Gastroesophageal sphincter (tissue), 3 donors: ENCODE measurements at regions not wholly inside any gene's neighbourhood (a gene's known extent, or its start where the extent isn't known, plus 50 kb on each side); places are given as distances from the start of the nearest gene placed in this dataset.

Experiments used
- CTCF ChIP-seq, 4 experiments: fragments of 200-600 bp in 2 of 4; fragments of 450-650 bp in 2 of 4; sonication (generic) in 1 of 4; IDR thresholded peaks; one replicate each; pipeline ENCODE4 v1.5.1; 2017 to 2019; ENCODE audit warnings: antibody characterized with exemption in 4 of 4, mild to moderate bottlenecking in 2 of 4, moderate library complexity in 2 of 4
- EP300 ChIP-seq: sonication (generic); formaldehyde crosslinking; IDR thresholded peaks from one replicate; pipeline ENCODE4 v1.6.1; 2017; ENCODE audit warnings: antibody characterized with exemption, mild to moderate bottlenecking
- POLR2A ChIP-seq, 2 donors: fragments of 450-650 bp; IDR thresholded peaks; one replicate each; pipeline ENCODE4 v1.6.1; 2017; ENCODE audit warnings: antibody characterized with exemption in 2 of 2, mild to moderate bottlenecking in 2 of 2, moderate library complexity in 1 of 2
- POLR2AphosphoS5 ChIP-seq: sonication (generic); formaldehyde crosslinking; IDR thresholded peaks from one replicate; pipeline ENCODE4 v1.6.1; 2017; ENCODE audit warnings: antibody characterized with exemption

- TF ChIP-seq CTCF (IDR thresholded peaks at IDR 0.05) (no peak), POLR2AphosphoS5 (no peak), EP300 (no peak), POLR2A (IDR thresholded peaks at IDR 0.05) (no peak)
Observed at GRCh38 chr12:75888399-75888798, 143.2 kb downstream of the PHLDA1 start.
